ENCODE measurements at regions not wholly inside any gene's neighbourhood (a gene's known extent, or its start where the extent isn't known, plus 50 kb on each side); places are given as distances from the start of the nearest gene placed in this dataset.

GRCh38 chr17:51559778-51560177 is 299.4 kb downstream of the UTP18 start:
- Histone ChIP-seq H3K36me3 (ENCODE audit: control insufficient read depth in 4 of 4, insufficient read depth in 4 of 4, low read length in 4 of 4) (no peaks in the 10 kb centered on the region), H3K27me3 (ENCODE audit: control insufficient read depth in 3 of 3, insufficient read depth in 3 of 3, low read length in 2 of 3) (no peaks in the 10 kb centered on the region), H3K9me3 (ENCODE audit: control insufficient read depth in 4 of 4, insufficient read depth in 3 of 4, low read length in 3 of 4) (no peaks in the 10 kb centered on the region), H3K4me1 (ENCODE audit: control insufficient read depth in 5 of 5, insufficient read depth in 5 of 5, low read length in 5 of 5) (no peaks in the 10 kb centered on the region), H3K9ac (ENCODE audit: insufficient read depth in 1 of 2, low read length in 2 of 2) (no peak overlapping the region), H3K27ac (ENCODE audit: low read depth in 1 of 2, low read length in 1 of 2) (no peak overlapping the region), H3K4me3 (no peak overlapping the region)
- no peak for TF ChIP-seq CTCF (IDR thresholded peaks at IDR 0.05; ENCODE audit: control extremely low read depth, extremely low read depth)
- ATAC-seq (ENCODE audit: insufficient read depth, low FRiP score): no peak
- no peak for DNase-seq
- WGBS, 2 donors: 65 to 70% methylated on average over 3 of the region's 3 CpGs

GRCh38 chr17:51560398-51560797 is 300.1 kb downstream of the UTP18 start:
- Histone ChIP-seq H3K9me3 (ENCODE audit: control insufficient read depth in 4 of 4, insufficient read depth in 3 of 4, low read length in 3 of 4) (no peaks in the 10 kb centered on the region), H3K9ac (ENCODE audit: insufficient read depth in 1 of 2, low read length in 2 of 2) (no peak overlapping the region), H3K27ac (ENCODE audit: low read depth in 1 of 2, low read length in 1 of 2) (no peak overlapping the region), H3K4me1 (ENCODE audit: control insufficient read depth in 5 of 5, insufficient read depth in 5 of 5, low read length in 5 of 5) (no peaks in the 10 kb centered on the region), H3K27me3 (ENCODE audit: control insufficient read depth in 3 of 3, insufficient read depth in 3 of 3, low read length in 2 of 3) (no peaks in the 10 kb centered on the region), H3K36me3 (ENCODE audit: control insufficient read depth in 4 of 4, insufficient read depth in 4 of 4, low read length in 4 of 4) (no peaks in the 10 kb centered on the region), H3K4me3 (no peak overlapping the region)
- DNase-seq: no peak
- ATAC-seq (ENCODE audit: insufficient read depth, low FRiP score): no peak
- TF ChIP-seq CTCF (IDR thresholded peaks at IDR 0.05; ENCODE audit: control extremely low read depth, extremely low read depth): no peak

- Histone ChIP-seq H3K9me3 (ENCODE audit: control insufficient read depth in 4 of 4, insufficient read depth in 3 of 4, low read length in 3 of 4) (no peaks in the 10 kb centered on the region), H3K4me1 (ENCODE audit: control insufficient read depth in 5 of 5, insufficient read depth in 5 of 5, low read length in 5 of 5) (no peaks in the 10 kb centered on the region), H3K27ac (ENCODE audit: low read depth in 1 of 2, low read length in 1 of 2) (no peak overlapping the region), H3K36me3 (ENCODE audit: control insufficient read depth in 4 of 4, insufficient read depth in 4 of 4, low read length in 4 of 4) (no peaks in the 10 kb centered on the region), H3K27me3 (ENCODE audit: control insufficient read depth in 3 of 3, insufficient read depth in 3 of 3, low read length in 2 of 3) (peaks cover 0 to 2% (median 0%) of the 10 kb centered on the region in 3 donors), H3K9ac (ENCODE audit: insufficient read depth in 1 of 2, low read length in 2 of 2) (no peak overlapping the region), H3K4me3 (no peak overlapping the region)
- WGBS, 2 donors: 73 to 89% methylated on average over 3 of the region's 3 CpGs
- DNase-seq: no peak
- TF ChIP-seq CTCF (IDR thresholded peaks at IDR 0.05; ENCODE audit: control extremely low read depth, extremely low read depth): no peak
- no peak for ATAC-seq (ENCODE audit: insufficient read depth, low FRiP score)
These were observed 303.6 kb downstream of the UTP18 start for GRCh38 chr17:51563961-51564360.

DNA sequence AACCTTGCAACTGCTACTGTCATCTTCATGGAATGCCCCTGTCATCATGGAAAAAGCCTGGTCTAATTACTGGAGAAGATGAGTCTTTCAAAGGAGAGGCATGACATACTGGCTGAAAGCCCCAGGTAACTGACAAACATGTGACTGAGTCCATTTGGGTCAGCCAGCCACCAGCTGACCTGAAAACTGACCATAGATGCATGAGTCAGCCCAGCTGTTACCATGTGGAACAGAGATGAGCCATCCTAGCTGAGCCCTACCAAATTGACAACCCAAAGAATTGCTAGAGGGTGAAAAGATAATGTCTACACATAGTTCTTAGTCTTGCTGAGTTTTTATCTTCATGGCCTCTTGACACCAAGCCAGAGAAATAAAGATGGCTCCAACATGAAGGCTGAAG is 311.8 kb downstream of the UTP18 start:
- H3K4me1 ChIP-seq (ENCODE audit: control insufficient read depth in 5 of 5, insufficient read depth in 5 of 5, low read length in 5 of 5): no peaks in the 10 kb centered on the region
- H3K27me3 ChIP-seq (ENCODE audit: control insufficient read depth in 3 of 3, insufficient read depth in 3 of 3, low read length in 2 of 3): no peaks in the 10 kb centered on the region
- no peak overlapping the region for H3K9ac ChIP-seq (ENCODE audit: insufficient read depth in 1 of 2, low read length in 2 of 2)
- no peaks in the 10 kb centered on the region for H3K36me3 ChIP-seq (ENCODE audit: control insufficient read depth in 4 of 4, insufficient read depth in 4 of 4, low read length in 4 of 4)
- H3K27ac ChIP-seq (ENCODE audit: low read depth in 1 of 2, low read length in 1 of 2): no peak overlapping the region
- peaks cover 0 to 6% (median 2%) of the 10 kb centered on the region in 4 donors for H3K9me3 ChIP-seq (ENCODE audit: control insufficient read depth in 4 of 4, insufficient read depth in 3 of 4, low read length in 3 of 4)
- TF ChIP-seq CTCF (IDR thresholded peaks at IDR 0.05; ENCODE audit: control extremely low read depth, extremely low read depth): no peak
- no peak for DNase-seq
- H3K4me3 ChIP-seq: no peak overlapping the region
- ATAC-seq (ENCODE audit: insufficient read depth, low FRiP score): no peak

All from lung (tissue), 11 donors.